ENCODE measurements at regions not wholly inside any gene's neighbourhood (a gene's known extent, or its start where the extent isn't known, plus 50 kb on each side); places are given as distances from the start of the nearest gene placed in this dataset.
A peak's percentile ranks its signal among the peaks of the same experiment; 100 is the strongest.
"Not testable (repeated sequence)": the region's sequence is repeated elsewhere in the genome, so short reads cannot be mapped to it uniquely, and the experiment has no call there.

- Mint-ChIP-seq H3K4me1 (ENCODE audit: unreplicated experiment) (peaks cover 4% of the 10 kb centered on the region), H3K9me3 (ENCODE audit: unreplicated experiment) (peaks cover 24% of the 10 kb centered on the region), H3K27ac (ENCODE audit: unreplicated experiment) (no peak overlapping the region), H3K36me3 (ENCODE audit: low read depth, unreplicated experiment) (peaks cover 20% of the 10 kb centered on the region), H3K27me3 (ENCODE audit: unreplicated experiment) (peaks cover 8% of the 10 kb centered on the region), H3K4me3 (ENCODE audit: unreplicated experiment) (no peak overlapping the region)
- TF ChIP-seq CTCF (IDR thresholded peaks at IDR 0.05; ENCODE audit: unreplicated experiment) = no peak
- DNase-seq (ENCODE audit: low spot score) = no peak
These were observed 60.9 kb upstream of the ZNF527 start for GRCh38 chr19:37309834-37310575.

- not testable (repeated sequence) for H3K9me3 Mint-ChIP-seq (ENCODE audit: unreplicated experiment); DNase-seq (ENCODE audit: low spot score); H3K27me3 Mint-ChIP-seq (ENCODE audit: unreplicated experiment); H3K27ac Mint-ChIP-seq (ENCODE audit: unreplicated experiment); H3K36me3 Mint-ChIP-seq (ENCODE audit: low read depth, unreplicated experiment); H3K4me1 Mint-ChIP-seq (ENCODE audit: unreplicated experiment)
- H3K4me3 Mint-ChIP-seq (ENCODE audit: unreplicated experiment) = peak overlapping the region; percentile 53
These were observed 58.2 kb upstream of the ZNF527 start for GRCh38 chr19:37312531-37313334.

GRCh38 chr19:37313335-37313627, 57.6 kb upstream of the ZNF527 start:
- Mint-ChIP-seq H3K27ac (ENCODE audit: unreplicated experiment) (peak overlapping the region; percentile 6), H3K27me3 (ENCODE audit: unreplicated experiment) (peaks cover 5% of the 10 kb centered on the region), H3K4me1 (ENCODE audit: unreplicated experiment) (peaks cover 4% of the 10 kb centered on the region), H3K9me3 (ENCODE audit: unreplicated experiment) (peaks cover 6% of the 10 kb centered on the region), H3K4me3 (ENCODE audit: unreplicated experiment) (peak overlapping the region; percentile 34), H3K36me3 (ENCODE audit: low read depth, unreplicated experiment) (peaks cover 8% of the 10 kb centered on the region)
- no peak for DNase-seq (ENCODE audit: low spot score)
- TF ChIP-seq CTCF (IDR thresholded peaks at IDR 0.05; ENCODE audit: unreplicated experiment) = no peak

- Mint-ChIP-seq H3K9me3 (ENCODE audit: unreplicated experiment) (peaks cover 6% of the 10 kb centered on the region), H3K27me3 (ENCODE audit: unreplicated experiment) (peaks cover 8% of the 10 kb centered on the region), H3K4me1 (ENCODE audit: unreplicated experiment) (peaks cover 14% of the 10 kb centered on the region), H3K27ac (ENCODE audit: unreplicated experiment) (peak overlapping the region; percentile 96), H3K36me3 (ENCODE audit: low read depth, unreplicated experiment) (peaks cover 22% of the 10 kb centered on the region), H3K4me3 (ENCODE audit: unreplicated experiment) (peak overlapping the region; percentile 96)
- DNase-seq (ENCODE audit: low spot score) = peak; percentile 93
- no peak for TF ChIP-seq CTCF (IDR thresholded peaks at IDR 0.05; ENCODE audit: unreplicated experiment)
These were observed 53.3 kb upstream of the ZNF527 start for GRCh38 chr19:37317403-37318209.

- H3K36me3 Mint-ChIP-seq (ENCODE audit: low read depth, unreplicated experiment) = peaks cover 19% of the 10 kb centered on the region
- H3K4me3 Mint-ChIP-seq (ENCODE audit: unreplicated experiment); H3K27me3 Mint-ChIP-seq (ENCODE audit: unreplicated experiment); DNase-seq (ENCODE audit: low spot score); H3K27ac Mint-ChIP-seq (ENCODE audit: unreplicated experiment); H3K9me3 Mint-ChIP-seq (ENCODE audit: unreplicated experiment): not testable (repeated sequence)
- peaks cover 11% of the 10 kb centered on the region for H3K4me1 Mint-ChIP-seq (ENCODE audit: unreplicated experiment)
These were observed 49.9 kb upstream of the ZNF527 start for GRCh38 chr19:37320988-37321387.
